Head of caudate nucleus (tissue), 42 donors: ENCODE measurements at regions not wholly inside any gene's neighbourhood (a gene's known extent, or its start where the extent isn't known, plus 50 kb on each side); places are given as distances from the start of the nearest gene placed in this dataset.
A peak's percentile ranks its signal among the peaks of the same experiment; 100 is the strongest.
"Not testable (repeated sequence)": the region's sequence is repeated elsewhere in the genome, so short reads cannot be mapped to it uniquely, and the experiment has no call there.

ENCODE experiments used
- DNase-seq, 42 donors: peaks; one replicate each; pipeline versions ENCODE4 v3.0.0 to v3.0.0-alpha.2; 2020 to 2021; ENCODE audit warnings: mixed read lengths in 7 of 42
- intact Hi-C: fragments of 100-400 bp; cut with DNase I; formaldehyde crosslinking; loops from one replicate; pipeline ENCODE4 v1.15.0; 2022

DNA sequence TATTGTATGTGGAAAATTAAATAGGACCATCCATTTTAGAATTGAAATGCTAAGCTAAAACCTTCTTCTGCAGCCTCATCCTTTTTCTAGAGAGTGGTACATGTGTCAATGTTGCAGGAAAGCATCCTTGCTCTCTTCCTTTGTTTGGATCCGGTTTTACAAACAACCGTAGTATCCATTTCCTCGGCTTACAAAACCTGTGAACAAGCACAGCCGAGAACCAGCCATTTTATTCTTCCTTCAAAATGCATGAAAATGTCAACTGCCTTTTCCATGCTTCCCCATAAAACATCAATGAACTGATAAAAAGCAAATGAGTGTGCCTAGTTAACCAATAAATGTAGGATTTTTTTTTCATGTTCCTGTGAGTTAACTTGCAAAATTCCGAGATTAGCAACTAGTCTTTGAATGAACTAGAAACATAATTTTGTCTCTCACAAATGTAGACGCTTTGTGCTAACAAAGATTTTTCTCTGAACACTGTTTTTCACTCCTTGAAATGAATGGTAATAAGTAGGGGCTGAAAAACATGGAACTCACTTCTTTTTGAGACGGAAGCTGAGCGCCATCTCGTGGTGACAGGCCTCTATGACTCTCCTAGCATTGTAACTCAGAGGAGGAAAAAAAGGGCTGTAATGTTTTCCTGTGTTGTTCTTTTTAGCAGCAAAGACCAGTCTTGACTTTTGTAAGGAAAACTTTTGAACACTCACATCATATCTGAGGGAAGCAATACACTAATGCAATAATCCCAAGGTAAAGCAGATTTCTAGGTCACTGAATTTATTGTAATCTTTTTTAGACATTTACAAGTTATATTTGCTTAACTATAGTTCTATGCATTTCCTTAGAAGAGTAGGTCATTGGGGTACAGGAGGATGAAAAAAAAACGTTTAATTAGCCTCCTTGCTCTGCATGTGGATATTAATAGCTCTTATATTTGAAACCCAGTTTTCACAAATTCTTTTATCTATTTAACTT, 157.4 kb upstream of the FOXG1 start:
- intact Hi-C loops, result no loop called here
- peak; percentile 51 to 93 (median 87) for DNase-seq

DNA sequence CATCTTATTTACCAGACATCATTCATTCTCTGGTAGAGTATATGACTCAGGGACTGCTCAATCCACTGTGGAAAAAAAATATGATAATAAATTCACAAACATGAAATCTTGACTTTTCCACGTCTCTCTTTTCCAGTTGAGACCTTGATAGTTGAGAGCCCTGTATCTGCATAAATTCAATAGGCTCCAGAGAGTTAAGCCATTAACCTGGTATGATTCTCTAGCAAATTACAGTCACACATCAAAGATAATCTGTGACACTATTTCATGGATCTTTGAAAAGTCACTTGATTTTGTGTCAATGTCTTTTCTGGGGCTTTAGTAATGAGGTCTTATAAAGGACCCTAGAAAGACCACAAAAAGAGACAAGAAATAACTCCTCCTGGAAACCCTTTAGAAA, 154.2 kb upstream of the FOXG1 start:
- intact Hi-C loops, result no loop called here
- no peak for DNase-seq

DNA sequence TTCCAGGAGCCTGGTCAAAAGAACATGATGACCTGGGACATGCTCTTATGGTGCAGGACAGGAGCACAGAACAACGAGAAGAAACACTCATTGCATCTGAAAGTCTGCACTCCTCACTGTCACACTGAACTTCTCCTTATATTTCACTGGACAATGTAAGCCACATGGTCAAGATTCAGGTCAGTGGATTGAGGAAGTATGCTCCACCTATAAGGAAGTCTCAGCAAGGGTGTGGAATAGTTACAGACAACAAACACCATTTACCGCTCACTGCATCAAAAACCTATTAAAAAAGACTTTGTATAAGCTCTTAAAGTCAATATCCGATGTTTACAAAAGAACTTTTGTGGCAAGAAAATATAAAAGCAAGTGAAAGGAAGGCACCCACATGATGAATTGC, 153.1 kb upstream of the FOXG1 start:
- intact Hi-C loops, result no loop called here

DNA sequence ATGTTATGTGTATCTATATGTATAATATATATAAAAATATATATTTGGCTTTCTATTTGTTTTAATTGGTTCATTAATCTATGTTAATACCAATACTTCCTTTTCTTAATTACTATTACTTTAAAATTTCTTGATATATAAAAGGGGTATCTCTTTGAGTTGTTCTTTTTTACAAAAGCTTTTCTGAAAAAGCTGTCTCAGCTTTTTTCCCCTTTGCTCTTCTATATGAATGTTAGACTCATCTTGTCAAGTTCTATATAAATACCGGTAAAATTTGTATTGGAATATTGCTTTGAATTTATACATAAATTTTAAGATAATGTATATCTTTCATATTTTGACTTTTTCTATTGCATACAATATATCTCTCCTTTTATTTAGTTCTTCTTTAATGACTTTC, 139.8 kb upstream of the FOXG1 start:
- no peak for DNase-seq
- intact Hi-C loops, result no loop called here

More for the DNA sequence above, 153.1 kb upstream of the FOXG1 start:
- DNase-seq, result no peak

DNA sequence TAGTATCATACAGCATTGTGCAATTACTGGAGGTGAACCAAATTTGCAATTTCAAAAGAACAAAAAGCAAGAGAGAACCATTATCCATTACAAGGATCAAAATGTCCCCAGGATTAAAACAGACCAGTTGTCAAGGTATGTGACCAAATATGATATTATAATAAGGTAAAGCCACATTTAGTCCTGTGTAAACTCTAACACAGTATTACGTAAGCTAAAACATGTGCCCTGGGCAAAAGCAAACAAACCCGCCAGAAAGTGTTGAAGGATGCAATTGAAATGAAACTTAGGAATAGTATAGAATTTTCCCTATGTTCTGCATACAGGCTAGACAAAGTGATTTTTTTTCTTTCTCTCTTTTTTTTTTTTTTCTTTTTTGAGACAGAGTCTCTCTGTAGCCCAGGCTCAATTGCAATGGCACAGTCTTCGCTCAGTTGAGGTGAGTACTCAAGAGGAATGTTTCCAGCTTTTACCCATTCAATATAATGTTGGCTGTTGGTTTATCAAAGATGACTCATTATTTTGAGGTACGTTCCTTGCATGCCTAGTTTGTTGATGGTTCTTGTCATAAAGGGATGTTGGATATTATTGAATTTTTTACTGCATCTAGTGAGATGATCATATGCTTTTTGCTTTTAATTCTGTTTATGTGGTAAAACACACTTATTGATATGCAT, 137.1 kb upstream of the FOXG1 start:
- intact Hi-C loops, result no loop called here
- no peak for DNase-seq

DNA sequence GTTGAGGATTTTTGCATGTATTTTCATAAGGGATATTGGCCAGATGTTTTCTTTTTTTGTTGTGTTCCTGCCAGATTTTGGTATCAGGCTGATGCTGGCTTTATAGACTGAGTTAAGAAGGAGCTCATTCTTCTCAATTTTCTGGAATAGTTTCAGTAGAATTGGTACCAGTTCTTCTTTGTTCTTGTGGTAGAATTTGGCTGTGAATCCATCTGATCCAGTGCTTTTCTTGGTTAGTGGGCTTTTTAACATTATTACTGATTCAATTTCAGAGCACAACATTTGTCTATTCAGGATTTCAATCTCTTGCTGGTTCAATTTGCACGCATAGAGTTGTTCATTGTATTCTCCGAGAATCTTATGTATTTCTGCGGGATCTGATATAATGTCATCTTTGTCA, 136.5 kb upstream of the FOXG1 start:
- DNase-seq, result no peak
- intact Hi-C loops, result no loop called here

DNA sequence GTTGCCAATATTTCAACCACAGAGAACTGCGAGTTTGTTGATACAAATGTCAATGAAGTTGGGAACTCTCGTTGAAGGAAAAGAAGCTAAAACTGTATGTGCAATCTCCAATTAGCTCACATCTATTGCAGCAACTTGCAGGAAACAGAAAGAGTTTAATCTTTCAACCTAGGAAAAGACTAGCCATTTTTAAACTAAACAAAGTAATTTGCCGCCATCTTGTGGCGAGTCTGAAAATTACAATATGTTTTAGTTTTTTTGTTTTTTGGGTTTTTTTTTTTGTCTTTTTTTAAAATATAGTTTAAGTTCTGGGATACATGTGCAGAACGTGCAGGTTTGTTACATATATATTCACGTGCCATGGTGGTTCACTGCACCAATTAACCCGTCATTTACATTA, 131.2 kb upstream of the FOXG1 start:
- peak in 8 of 42 donors; percentile 5 to 53 (median 22) for DNase-seq
- intact Hi-C loops, result no loop called here

DNA sequence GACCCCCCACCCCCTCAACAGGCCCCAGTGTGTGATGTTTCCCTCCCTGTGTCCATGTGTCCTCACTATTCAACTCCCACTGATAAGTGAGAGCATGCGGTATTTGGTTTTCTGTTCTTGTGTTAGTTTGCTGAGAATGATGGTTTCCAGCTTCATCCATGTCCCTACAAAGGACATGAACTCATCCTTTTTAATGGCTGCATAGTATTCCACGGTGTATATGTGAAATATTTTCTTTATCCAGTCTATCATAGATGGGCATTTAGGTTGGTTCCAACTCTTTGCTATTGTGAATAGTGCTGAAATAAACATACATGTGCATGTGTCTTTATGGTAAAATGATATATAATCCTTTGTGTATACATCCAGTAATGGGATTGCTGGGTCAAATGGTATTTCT, 130.8 kb upstream of the FOXG1 start:
- intact Hi-C loops, DNase-seq: not testable (repeated sequence)

DNA sequence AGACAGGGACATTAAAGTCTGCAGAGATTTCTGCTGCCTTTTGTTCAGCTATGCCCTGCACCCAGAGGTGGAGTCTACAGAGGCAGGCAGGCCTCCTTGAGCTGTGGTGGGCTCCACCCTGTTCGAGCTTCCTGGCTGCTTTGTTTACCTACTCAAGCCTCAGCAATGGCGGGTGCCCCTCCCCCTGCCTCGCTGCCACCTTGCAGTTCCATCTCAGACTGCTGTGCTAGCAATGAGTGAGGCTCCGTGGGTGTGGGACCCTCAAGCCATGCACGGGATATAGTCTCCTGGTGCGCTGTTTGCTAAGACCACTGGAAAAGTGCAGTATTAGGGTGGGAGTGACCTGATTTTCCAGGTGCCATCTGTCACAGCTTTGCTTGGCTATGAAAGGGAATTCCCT, 125.4 kb upstream of the FOXG1 start:
- intact Hi-C loops, result not testable (repeated sequence)

DNA sequence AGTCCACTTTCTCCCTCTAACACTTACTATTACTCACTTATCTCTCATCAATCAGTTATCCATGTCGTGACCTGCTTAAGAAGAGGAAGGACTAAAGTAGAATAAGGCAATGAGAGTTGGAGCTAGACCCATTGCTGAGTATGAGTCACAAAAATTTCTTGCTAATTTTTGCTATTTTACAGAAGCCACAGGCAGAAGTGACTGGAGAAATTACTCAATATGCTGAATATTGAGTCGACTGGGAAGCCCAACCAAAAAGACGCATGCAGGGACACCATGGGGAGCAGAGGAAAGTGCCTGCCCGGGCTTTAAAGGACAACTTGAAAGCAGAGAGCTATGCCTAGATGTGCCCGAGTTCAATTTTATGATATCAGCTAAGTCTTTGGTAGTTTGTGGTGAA, 115.4 kb upstream of the FOXG1 start:
- intact Hi-C loops, result no loop called here
- no peak for DNase-seq

More for the DNA sequence above, 125.4 kb upstream of the FOXG1 start:
- DNase-seq, result not testable (repeated sequence)

DNA sequence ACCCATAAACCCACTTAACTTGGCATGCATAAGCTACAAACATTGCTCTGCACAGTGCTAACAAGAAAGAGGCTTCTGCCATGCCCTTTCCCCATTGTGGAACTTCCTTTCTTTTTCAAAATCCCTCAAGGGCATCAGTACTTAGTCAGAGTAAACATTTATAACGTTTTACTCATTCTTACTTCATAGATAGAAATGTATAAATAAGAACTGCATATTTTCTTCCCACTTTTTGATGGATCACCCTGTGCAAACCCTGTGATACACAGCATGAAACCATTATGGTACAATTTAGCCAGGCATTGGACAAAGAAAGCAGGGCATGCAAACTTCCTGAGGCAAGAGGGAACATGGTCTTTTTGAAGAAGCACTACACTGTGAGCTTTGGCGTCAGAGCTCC, 113.8 kb upstream of the FOXG1 start:
- no peak for DNase-seq
- intact Hi-C loops, result no loop called here

DNA sequence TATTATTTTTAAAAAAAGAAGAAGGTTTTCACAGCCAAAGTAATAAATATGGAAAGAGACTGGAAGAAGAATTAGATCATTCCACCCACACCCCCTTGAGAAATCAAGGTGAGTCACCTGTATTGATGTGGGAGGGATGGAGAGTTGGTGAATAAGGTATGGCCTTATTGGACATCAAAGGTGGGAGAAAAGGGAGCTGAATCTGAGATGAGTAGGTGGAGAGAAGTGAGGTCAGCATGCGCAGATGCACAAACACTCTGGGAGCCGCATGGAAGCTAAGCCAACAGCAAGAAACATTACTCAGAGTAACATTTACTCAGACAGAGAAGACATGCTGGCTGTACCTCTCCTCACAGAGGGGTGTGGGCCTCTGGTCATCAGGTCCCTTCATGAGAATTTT, 113.1 kb upstream of the FOXG1 start:
- peak in 17 of 42 donors; percentile 8 to 64 (median 28) for DNase-seq
- intact Hi-C loops, result no loop called here

DNA sequence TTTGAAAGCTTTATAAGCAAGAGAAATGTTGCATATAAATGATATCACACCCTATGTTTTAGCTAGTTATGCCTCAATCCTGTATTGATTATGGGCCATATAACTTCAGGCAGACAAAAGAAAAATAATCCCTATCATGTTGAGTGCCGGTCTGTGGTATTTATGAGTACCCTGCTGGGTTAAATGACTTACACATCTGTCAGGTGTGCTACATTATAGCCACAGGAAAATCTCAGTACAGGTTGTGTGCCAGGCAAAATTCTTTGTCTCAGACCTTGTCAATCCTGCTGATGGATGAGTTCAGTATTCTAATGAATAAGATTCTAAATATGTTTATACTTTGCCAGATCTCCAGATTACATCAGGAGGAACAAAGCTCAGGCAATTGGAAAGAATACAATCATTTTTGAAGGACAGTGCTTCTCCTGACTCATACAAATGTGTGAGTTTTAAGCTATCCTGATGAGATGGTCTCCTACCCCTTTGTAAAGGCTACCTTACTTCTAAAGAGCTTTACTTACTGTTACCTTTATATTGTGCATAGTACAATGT, 109.8 kb upstream of the FOXG1 start:
- intact Hi-C loops, result no loop called here

DNA sequence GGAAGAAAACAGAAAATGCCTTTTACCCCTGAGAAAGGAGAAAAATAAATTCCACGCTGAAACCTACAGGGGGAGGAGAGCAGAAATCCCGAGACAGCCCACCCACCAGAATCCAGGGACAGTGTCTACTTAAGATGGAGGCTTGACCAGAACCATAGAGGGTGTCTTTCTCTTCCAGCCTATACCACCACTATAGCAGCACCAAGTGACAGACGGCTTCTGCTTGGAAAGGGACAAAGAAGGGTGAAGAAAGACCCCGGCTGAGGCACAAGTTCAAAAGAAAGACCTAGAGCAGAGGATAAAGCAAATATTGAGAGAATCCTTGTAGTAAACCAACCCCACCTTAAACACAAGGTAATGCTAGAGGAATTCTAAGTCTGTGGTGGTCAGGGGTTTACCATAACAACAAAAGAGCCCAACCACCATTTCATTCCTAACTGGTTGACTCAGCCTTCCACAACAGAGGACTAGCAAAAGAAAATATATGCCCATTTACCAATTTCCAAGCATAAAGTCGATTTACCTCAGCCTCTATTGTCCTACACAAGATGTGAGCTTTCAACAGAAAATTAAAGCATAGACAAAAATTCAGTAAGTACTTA, 105.3 kb upstream of the FOXG1 start:
- intact Hi-C loops, result no loop called here
- DNase-seq, result no peak

More for the DNA sequence above, 109.8 kb upstream of the FOXG1 start:
- no peak for DNase-seq

DNA sequence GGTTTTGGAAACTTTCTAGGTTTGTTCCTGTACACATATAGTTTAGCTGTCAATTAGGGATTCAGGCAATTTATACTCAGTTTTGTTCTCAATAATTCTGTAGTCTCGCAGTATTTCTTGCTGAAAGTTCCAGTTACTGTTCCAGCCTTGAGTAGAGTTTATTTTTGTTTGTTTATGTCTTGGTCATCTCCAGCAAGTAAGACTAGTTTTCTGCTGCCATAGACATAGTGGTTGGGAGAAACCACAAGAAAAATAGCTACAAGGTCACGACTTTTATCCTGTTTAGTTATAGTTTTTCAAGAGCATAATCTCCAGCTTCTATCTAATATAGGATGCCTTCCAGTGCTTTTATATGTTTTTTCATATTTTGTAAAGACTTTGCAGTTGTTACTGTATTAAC, 99.6 kb upstream of the FOXG1 start:
- intact Hi-C loops, result no loop called here
- no peak for DNase-seq

DNA sequence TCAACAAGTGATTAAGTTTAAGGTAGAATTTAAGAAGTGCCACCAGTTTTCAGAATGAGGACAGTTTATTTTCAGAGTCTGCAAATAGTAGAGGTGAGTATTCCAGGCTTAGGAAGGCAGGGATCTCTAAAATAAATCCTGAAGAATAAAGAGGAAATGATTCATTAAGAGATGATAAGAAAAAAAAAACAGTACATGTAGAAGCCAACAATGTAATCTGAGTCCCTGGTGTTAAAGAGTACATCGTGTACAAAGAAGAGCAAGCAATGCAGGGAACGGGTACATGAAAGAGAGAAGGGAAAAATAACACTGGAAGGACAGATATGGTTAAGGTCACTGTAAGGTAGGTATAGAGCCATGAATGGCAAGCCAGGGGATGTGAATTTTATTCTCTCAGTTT, 95.2 kb upstream of the FOXG1 start:
- no peak for DNase-seq
- intact Hi-C loops, result no loop called here

DNA sequence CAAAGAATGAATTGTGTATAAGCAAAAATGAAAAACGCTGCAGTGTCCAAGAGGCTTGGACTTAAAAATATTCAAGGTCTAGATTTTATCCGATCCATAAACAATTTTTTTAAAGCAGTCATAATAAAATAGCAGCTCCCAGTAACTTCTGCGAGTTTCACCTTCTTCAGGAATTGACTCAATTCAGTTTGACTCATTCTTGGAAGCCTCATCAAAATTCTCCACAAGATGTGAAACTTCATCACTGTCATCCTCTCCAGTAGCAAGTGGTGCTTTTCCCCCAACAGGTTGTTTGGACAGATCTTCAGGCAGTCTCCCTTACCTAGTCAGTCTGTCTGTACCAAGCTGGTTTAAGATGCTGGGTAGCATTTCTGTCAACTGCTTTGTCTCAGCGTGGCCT, 93.5 kb upstream of the FOXG1 start:
- DNase-seq, result no peak
- intact Hi-C loops, result no loop called here

DNA sequence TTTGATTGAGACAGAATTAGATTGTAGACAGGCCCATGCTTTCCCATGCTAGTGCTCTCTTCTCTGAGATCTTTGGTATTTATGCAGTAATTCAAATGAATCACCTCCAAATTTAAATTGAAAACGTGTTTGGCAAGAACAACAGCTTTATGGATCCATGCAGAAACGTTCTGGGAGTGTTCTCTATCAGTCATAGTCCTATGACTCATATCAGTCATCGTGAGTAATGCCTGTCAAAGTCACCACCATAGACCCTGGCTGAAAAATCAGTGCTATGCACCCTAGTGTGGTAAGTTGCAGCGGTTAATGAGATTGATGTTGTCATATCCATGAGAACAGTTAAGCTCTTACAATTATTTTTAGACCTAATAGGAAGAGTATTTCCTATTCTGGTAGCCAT, 90.1 kb upstream of the FOXG1 start:
- intact Hi-C loops, result no loop called here
- no peak for DNase-seq

DNA sequence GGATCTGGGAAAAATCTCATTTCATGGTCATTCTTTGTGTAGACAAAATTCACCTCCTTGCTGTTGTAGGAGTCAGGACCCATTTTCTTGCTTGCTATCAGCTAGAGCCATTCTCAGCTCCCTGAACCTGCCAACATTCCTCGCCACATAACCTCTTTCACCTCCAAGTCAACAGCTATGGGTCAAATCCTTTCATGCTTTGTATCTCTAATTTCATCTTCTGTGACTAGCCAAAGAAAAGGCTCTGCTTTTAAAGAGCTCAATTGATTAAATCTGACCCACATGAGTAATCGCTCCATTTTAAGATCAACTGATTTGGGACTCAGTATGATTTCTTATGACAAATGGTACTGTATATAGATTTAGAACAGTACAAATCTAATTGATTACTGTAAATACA, 89.2 kb upstream of the FOXG1 start:
- intact Hi-C loops, result no loop called here
- no peak for DNase-seq

DNA sequence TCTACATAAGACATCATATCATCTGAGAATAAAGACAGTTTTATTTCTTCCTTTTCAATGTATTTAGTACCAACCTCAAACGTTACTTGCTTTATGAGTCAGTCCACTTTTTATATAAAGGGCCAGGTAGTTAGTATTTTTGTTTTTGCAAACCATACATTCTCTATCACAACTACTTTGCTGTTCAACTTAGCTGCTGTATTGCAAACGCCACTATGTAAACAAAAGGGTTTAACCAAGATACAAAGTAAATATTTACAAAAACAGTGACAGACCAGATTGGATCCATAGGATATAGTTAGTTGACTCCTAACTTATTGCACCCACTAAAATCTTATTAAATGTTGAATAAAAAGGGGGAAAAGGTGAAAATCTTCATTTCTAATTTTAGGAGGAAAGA, 87.7 kb upstream of the FOXG1 start:
- intact Hi-C loops, result no loop called here
- DNase-seq, result no peak
